ENCODE measurements at regions not wholly inside any gene's neighbourhood (a gene's known extent, or its start where the extent isn't known, plus 50 kb on each side); places are given as distances from the start of the nearest gene placed in this dataset.

DNA sequence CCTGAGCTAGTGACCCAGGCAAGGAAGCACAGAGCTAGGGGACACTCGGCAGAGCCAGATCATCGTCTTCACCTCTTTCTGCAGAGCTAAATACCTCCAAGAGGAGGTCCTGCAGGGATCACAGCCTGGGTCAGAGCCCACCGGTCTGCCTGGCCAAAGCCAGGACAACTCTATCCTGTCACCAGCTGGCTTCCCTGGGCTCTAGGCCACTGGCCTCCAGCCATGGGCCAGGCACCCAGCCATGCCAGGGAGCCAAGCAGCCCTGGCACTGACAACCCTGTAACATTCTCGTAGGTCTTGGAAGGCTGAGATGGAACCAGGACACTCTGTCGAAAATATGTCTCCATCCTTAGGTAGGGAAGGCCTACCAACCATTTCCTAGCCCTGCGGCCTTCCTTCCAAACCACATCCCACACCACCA lies 270.1 kb downstream of the BUD13 start:
- no peaks in the 10 kb centered on the region for H3K9me3 ChIP-seq (ENCODE audit: control insufficient read depth in 2 of 3, insufficient read depth in 1 of 3, low read length in 3 of 3)
- no peak for FAIRE-seq
- H3K27ac ChIP-seq (ENCODE audit: low read depth in 2 of 2, low read length in 2 of 2): no peak overlapping the region
- H3K4me1 ChIP-seq (ENCODE audit: control insufficient read depth in 2 of 3, insufficient read depth in 2 of 3, low read depth in 1 of 3, low read length in 3 of 3): no peaks in the 10 kb centered on the region
- intact Hi-C loops (cut with DNase I): no loop called here
- H3K36me3 ChIP-seq (ENCODE audit: control insufficient read depth in 2 of 3, insufficient read depth in 3 of 3, low read length in 3 of 3): no peaks in the 10 kb centered on the region
- peak in 1 of 5 donors; percentile 19 for DNase-seq
- no peaks in the 10 kb centered on the region for H3K27me3 ChIP-seq (ENCODE audit: control insufficient read depth, insufficient read depth, low read length)
- TF ChIP-seq, protein P1, sequence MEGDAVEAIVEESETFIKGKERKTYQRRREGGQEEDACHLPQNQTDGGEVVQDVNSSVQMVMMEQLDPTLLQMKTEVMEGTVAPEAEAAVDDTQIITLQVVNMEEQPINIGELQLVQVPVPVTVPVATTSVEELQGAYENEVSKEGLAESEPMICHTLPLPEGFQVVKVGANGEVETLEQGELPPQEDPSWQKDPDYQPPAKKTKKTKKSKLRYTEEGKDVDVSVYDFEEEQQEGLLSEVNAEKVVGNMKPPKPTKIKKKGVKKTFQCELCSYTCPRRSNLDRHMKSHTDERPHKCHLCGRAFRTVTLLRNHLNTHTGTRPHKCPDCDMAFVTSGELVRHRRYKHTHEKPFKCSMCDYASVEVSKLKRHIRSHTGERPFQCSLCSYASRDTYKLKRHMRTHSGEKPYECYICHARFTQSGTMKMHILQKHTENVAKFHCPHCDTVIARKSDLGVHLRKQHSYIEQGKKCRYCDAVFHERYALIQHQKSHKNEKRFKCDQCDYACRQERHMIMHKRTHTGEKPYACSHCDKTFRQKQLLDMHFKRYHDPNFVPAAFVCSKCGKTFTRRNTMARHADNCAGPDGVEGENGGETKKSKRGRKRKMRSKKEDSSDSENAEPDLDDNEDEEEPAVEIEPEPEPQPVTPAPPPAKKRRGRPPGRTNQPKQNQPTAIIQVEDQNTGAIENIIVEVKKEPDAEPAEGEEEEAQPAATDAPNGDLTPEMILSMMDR (IDR thresholded peaks at IDR 0.05; ENCODE audit: borderline replicate concordance, extremely low read depth, insufficient read depth): no peak
- H3K9ac ChIP-seq (ENCODE audit: low read length in 3 of 3): no peak overlapping the region
- no peak overlapping the region for H3K4me3 ChIP-seq (ENCODE audit: low read length in 3 of 3)

DNA sequence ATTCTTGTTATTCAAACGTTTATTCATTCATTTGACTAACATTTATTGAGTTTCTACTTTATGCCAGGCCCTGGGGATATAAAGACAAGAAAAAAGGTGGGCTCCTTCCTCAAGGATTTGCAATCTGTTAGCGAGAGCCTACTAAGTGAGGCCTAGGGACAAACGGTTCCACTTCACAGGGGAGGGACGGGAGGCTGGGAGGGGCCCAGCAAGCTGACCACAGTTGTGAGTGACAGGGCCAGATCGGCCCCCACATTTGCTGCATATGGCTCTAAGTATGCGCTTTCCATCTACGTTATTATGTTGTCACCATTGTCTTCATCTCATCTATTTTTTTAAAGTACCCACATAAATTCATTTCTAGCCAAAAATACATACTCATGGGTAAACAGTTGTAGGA lies 271.1 kb downstream of the BUD13 start:
- Histone ChIP-seq H3K9me3 (ENCODE audit: control insufficient read depth in 2 of 3, insufficient read depth in 1 of 3, low read length in 3 of 3) (no peaks in the 10 kb centered on the region), H3K9ac (ENCODE audit: low read length in 3 of 3) (no peak overlapping the region), H3K27ac (ENCODE audit: low read depth in 2 of 2, low read length in 2 of 2) (no peak overlapping the region), H3K27me3 (ENCODE audit: control insufficient read depth, insufficient read depth, low read length) (no peaks in the 10 kb centered on the region), H3K36me3 (ENCODE audit: control insufficient read depth in 2 of 3, insufficient read depth in 3 of 3, low read length in 3 of 3) (no peaks in the 10 kb centered on the region), H3K4me1 (ENCODE audit: control insufficient read depth in 2 of 3, insufficient read depth in 2 of 3, low read depth in 1 of 3, low read length in 3 of 3) (no peaks in the 10 kb centered on the region), H3K4me3 (ENCODE audit: low read length in 3 of 3) (no peak overlapping the region)
- DNase-seq (peak in 1 of 5 donors; percentile 25), FAIRE-seq (no peak)
- TF ChIP-seq, protein P1 (IDR thresholded peaks at IDR 0.05; ENCODE audit: borderline replicate concordance, extremely low read depth, insufficient read depth): no peak
- intact Hi-C loops (cut with DNase I): no loop called here

DNA sequence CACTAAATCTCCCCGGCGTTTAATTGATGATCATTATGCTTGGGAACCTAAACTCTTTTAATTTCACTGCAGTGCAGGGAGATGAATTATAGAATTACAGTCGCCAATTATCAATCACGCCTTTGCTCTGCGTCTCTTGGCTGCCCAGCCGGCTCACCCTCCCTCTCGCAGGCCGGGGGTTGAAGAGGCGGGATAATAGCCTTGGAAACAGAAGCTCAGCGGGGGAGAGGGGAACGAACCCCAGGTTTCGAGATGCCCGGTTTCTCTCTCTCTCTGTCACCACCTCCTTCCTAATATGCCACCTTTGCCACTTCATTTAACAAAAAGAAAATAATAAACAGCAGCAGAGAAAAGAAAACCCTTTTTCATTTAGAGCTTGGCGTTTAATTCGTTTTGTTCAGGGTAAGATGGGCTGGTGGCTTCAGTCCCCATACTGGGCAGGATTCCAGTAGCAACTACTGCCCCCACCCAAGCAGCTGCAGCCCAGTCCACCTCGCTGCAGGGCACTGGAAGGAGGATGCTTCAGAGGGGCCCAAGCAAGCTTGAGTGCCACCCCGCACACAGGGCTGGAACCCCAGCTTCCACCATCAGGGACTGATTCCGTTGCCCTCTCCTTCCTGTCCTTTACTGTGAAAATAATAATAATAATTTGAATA lies 271.7 kb downstream of the BUD13 start:
- Histone ChIP-seq H3K36me3 (ENCODE audit: control insufficient read depth in 2 of 3, insufficient read depth in 3 of 3, low read length in 3 of 3) (no peaks in the 10 kb centered on the region), H3K4me1 (ENCODE audit: control insufficient read depth in 2 of 3, insufficient read depth in 2 of 3, low read depth in 1 of 3, low read length in 3 of 3) (no peaks in the 10 kb centered on the region), H3K27me3 (ENCODE audit: control insufficient read depth, insufficient read depth, low read length) (no peaks in the 10 kb centered on the region), H3K9ac (ENCODE audit: low read length in 3 of 3) (no peak overlapping the region), H3K27ac (ENCODE audit: low read depth in 2 of 2, low read length in 2 of 2) (no peak overlapping the region), H3K9me3 (ENCODE audit: control insufficient read depth in 2 of 3, insufficient read depth in 1 of 3, low read length in 3 of 3) (no peaks in the 10 kb centered on the region), H3K4me3 (ENCODE audit: low read length in 3 of 3) (no peak overlapping the region)
- DNase-seq (peak in 3 of 5 donors; percentile 36 to 44 (median 43)), FAIRE-seq (no peak)
- TF ChIP-seq, protein P1 (IDR thresholded peaks at IDR 0.05; ENCODE audit: borderline replicate concordance, extremely low read depth, insufficient read depth): no peak
- intact Hi-C loops (cut with DNase I): no loop called here
